Right lobe of liver (tissue), 6 donors: ENCODE measurements at regions not wholly inside any gene's neighbourhood (a gene's known extent, or its start where the extent isn't known, plus 50 kb on each side); places are given as distances from the start of the nearest gene placed in this dataset.

ENCODE experiments used
- ATAC-seq, 4 donors: fragments of 200-7000 bp; cut with Tn5 transposase; one replicate each; pipeline ENCODE4 v1.9.1; 2020; ENCODE audit warnings: mild to moderate bottlenecking in 4 of 4, moderate library complexity in 4 of 4
- DNase-seq, 3 donors: peaks; one replicate each; pipeline ENCODE4 v3.0.0-alpha.2; 2020
- H3K27ac ChIP-seq, 3 donors: fragments of 200-600 bp; one replicate each; pipeline ENCODE4 v1.8.0; 2022
- H3K27me3 ChIP-seq, 2 donors: fragments of 200-600 bp; one replicate each; pipeline ENCODE4 v1.8.0; 2022
- H3K36me3 ChIP-seq, 4 donors: fragments of 200-600 bp; sonication (generic) in 1 of 4; one replicate each; pipeline versions ENCODE4 v1.5.1 to v1.8.0; 2017 to 2022; ENCODE audit warnings: control low read depth in 1 of 4
- H3K4me1 ChIP-seq, 4 donors: fragments of 200-600 bp; sonication (generic) in 1 of 4; one replicate each; pipeline versions ENCODE4 v1.5.1 to v1.8.0; 2017 to 2022; ENCODE audit warnings: control low read depth in 1 of 4
- H3K4me3 ChIP-seq, 3 donors: fragments of 200-600 bp; one replicate each; pipeline ENCODE4 v1.8.0; 2022
- H3K9me3 ChIP-seq, 4 donors: fragments of 200-600 bp; sonication (generic) in 1 of 4; one replicate each; pipeline versions ENCODE4 v1.5.1 to v1.8.0; 2017 to 2022; ENCODE audit warnings: control low read depth in 1 of 4
- CTCF ChIP-seq, 4 donors: fragments of 200-600 bp in 3 of 4; fragments of 450-650 bp in 1 of 4; IDR thresholded peaks; one replicate each; pipeline versions ENCODE4 v1.5.1 to v1.8.0; 2016 to 2022; ENCODE audit warnings: antibody characterized with exemption in 4 of 4, mild to moderate bottlenecking in 2 of 4
- POLR2A ChIP-seq: fragments of 450-650 bp; IDR thresholded peaks from one replicate; pipeline ENCODE4 v1.6.1; 2017; ENCODE audit warnings: antibody characterized with exemption, mild to moderate bottlenecking
- WGBS: methylation state at CpG from one replicate; pipeline ENCODE4 v1.1.6; 2018; ENCODE audit warnings: low coverage, low lambda C conversion rate; ENCODE audit not compliant: insufficient coverage; ENCODE audit errors: missing lambda C conversion rate; 5-methylcytosine and 5-hydroxymethylcytosine counted together
- intact Hi-C, 2 donors: fragments of 100-400 bp; cut with DNase I; formaldehyde crosslinking; loops; one replicate each; pipeline versions ENCODE4 v1.11.2 to v1.14.1; 2022
- donor health status: DM: no; HTN: yes; CAD: no.
- donor health status: DM: no; HTN: no; CAD: no.
- donor health status: DM: no; HTN: no; CAD: no.
- donor health status: DM: no; HTN: yes; CAD: no.
- donor health status: DM: no; HTN: yes; CAD: no.

GRCh38 chr16:7089751-7090150 lies 242.9 kb upstream of the RBFOX1 start:
- intact Hi-C loops = no loop called here
- DNase-seq (no peak), ATAC-seq (no peak)
- Histone ChIP-seq H3K27me3 (peaks cover 0 to 9% of the 10 kb centered on the region in 2 donors), H3K36me3 (no peaks in the 10 kb centered on the region), H3K9me3 (no peaks in the 10 kb centered on the region), H3K4me1 (no peaks in the 10 kb centered on the region), H3K4me3 (no peak overlapping the region), H3K27ac (no peak overlapping the region)
- no peak for TF ChIP-seq POLR2A
- no peak for TF ChIP-seq CTCF (IDR thresholded peaks at IDR 0.05)

GRCh38 chr16:7088711-7089110 lies 243.9 kb upstream of the RBFOX1 start:
- TF ChIP-seq POLR2A (no peak), CTCF (IDR thresholded peaks at IDR 0.05) (no peak)
- intact Hi-C loops = no loop called here
- WGBS = 31% methylated on average over 5 of the region's 5 CpGs
- peaks cover 0 to 9% of the 10 kb centered on the region in 2 donors for H3K27me3 ChIP-seq
- no peak overlapping the region for H3K27ac ChIP-seq
- H3K9me3 ChIP-seq = no peaks in the 10 kb centered on the region
- no peak overlapping the region for H3K4me3 ChIP-seq
- no peak for DNase-seq
- ATAC-seq = no peak
- no peaks in the 10 kb centered on the region for H3K36me3 ChIP-seq
- H3K4me1 ChIP-seq = no peaks in the 10 kb centered on the region

- Histone ChIP-seq H3K27me3 (peaks cover 0 to 9% of the 10 kb centered on the region in 2 donors), H3K9me3 (no peaks in the 10 kb centered on the region), H3K36me3 (no peaks in the 10 kb centered on the region), H3K4me1 (no peaks in the 10 kb centered on the region), H3K27ac (no peak overlapping the region), H3K4me3 (no peak overlapping the region)
- intact Hi-C loops = no loop called here
- ATAC-seq (peak; percentile 38 to 54 (median 48)), DNase-seq (peak in 1 of 3 donors; percentile 20)
- 33% methylated on average over 13 of the region's 21 CpGs for WGBS
- TF ChIP-seq POLR2A = no peak
- no peak for TF ChIP-seq CTCF (IDR thresholded peaks at IDR 0.05)
These were observed 245.6 kb upstream of the RBFOX1 start for GRCh38 chr16:7086822-7087616.

GRCh38 chr16:7085776-7086175 lies 246.9 kb upstream of the RBFOX1 start:
- ATAC-seq = no peak
- no peak overlapping the region for H3K4me3 ChIP-seq
- peaks cover 0 to 9% of the 10 kb centered on the region in 2 donors for H3K27me3 ChIP-seq
- DNase-seq = no peak
- no peak overlapping the region for H3K27ac ChIP-seq
- TF ChIP-seq POLR2A (no peak), CTCF (IDR thresholded peaks at IDR 0.05) (no peak)
- no peaks in the 10 kb centered on the region for H3K9me3 ChIP-seq
- no peaks in the 10 kb centered on the region for H3K4me1 ChIP-seq
- intact Hi-C loops = no loop called here
- 11% methylated on average over 3 of the region's 4 CpGs for WGBS
- no peaks in the 10 kb centered on the region for H3K36me3 ChIP-seq
